Keratinocyte (primary cell): ENCODE measurements at regions not wholly inside any gene's neighbourhood (a gene's known extent, or its start where the extent isn't known, plus 50 kb on each side); places are given as distances from the start of the nearest gene placed in this dataset.

ENCODE experiments used
- EZH2 ChIP-seq: IDR thresholded peaks from one replicate; pipeline ENCODE4 v1.6.1; 2012; ENCODE audit warnings: inconsistent platforms, mild to moderate bottlenecking, low read length, moderate library complexity
- TF ChIP-seq, protein P1 (sequence below), 3 experiments: IDR thresholded peaks in 1 of 3; conservative IDR thresholded peaks in 1 of 3; optimal IDR thresholded peaks in 1 of 3; 2 replicates in 2 of 3; 3 replicates in 1 of 3; pipeline versions ENCODE3 to v1.5.1; 2011; ENCODE audit warnings: low read length in 3 of 3, mild to moderate bottlenecking in 3 of 3, moderate library complexity in 2 of 3, control low read depth in 1 of 3, inconsistent platforms in 1 of 3; ENCODE audit not compliant: insufficient read depth in 2 of 3; ENCODE audit errors: extremely low read depth in 1 of 3

GRCh38 chr10:120183546-120183945 lies 273.5 kb upstream of the PLPP4 start:
- TF ChIP-seq, protein P1, sequence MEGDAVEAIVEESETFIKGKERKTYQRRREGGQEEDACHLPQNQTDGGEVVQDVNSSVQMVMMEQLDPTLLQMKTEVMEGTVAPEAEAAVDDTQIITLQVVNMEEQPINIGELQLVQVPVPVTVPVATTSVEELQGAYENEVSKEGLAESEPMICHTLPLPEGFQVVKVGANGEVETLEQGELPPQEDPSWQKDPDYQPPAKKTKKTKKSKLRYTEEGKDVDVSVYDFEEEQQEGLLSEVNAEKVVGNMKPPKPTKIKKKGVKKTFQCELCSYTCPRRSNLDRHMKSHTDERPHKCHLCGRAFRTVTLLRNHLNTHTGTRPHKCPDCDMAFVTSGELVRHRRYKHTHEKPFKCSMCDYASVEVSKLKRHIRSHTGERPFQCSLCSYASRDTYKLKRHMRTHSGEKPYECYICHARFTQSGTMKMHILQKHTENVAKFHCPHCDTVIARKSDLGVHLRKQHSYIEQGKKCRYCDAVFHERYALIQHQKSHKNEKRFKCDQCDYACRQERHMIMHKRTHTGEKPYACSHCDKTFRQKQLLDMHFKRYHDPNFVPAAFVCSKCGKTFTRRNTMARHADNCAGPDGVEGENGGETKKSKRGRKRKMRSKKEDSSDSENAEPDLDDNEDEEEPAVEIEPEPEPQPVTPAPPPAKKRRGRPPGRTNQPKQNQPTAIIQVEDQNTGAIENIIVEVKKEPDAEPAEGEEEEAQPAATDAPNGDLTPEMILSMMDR (optimal IDR thresholded peaks at IDR 0.05 in 1 of 3, IDR thresholded peaks at IDR 0.05 in 1 of 3, conservative IDR thresholded peaks at IDR 0.05 in 1 of 3; ENCODE audit: extremely low read depth in 1 of 3, insufficient read depth in 2 of 3, low read length in 3 of 3), result no peak
- TF ChIP-seq EZH2, result no peak
